C4-2B (cell line): ENCODE measurements at regions not wholly inside any gene's neighbourhood (a gene's known extent, or its start where the extent isn't known, plus 50 kb on each side); places are given as distances from the start of the nearest gene placed in this dataset.

Source experiments
- CTCF ChIP-seq: fragments of 450-650 bp; conservative IDR thresholded peaks from 2 replicates; pipeline ENCODE4 v1.5.1; 2017; ENCODE audit warnings: mild to moderate bottlenecking
- ZFX ChIP-seq: fragments of 450-650 bp; IDR thresholded peaks from 2 replicates; pipeline ENCODE4 v1.6.1; 2017

DNA sequence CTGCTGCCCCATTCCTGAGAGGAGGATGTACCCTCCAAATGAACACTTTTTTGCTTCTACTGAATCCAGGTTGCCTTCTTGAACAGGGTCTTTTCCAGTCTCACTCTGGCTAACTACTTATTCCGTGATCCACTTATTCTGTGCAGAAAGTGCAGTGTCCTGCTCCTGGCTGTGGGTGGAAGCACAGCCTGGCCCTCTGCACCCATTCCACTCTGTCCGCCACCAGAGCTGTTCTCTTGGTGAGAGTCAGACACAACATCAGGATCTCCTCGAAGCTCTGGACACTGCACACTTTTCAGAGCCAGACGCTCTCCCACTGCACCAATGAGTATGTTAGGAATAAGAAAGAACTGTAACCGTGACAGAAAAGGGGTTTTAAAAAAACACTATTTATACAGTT lies 174.2 kb downstream of the MCHR2 start:
- TF ChIP-seq CTCF = no peak
- TF ChIP-seq ZFX = no peak
